ENCODE measurements at regions not wholly inside any gene's neighbourhood (a gene's known extent, or its start where the extent isn't known, plus 50 kb on each side); places are given as distances from the start of the nearest gene placed in this dataset.

DNA sequence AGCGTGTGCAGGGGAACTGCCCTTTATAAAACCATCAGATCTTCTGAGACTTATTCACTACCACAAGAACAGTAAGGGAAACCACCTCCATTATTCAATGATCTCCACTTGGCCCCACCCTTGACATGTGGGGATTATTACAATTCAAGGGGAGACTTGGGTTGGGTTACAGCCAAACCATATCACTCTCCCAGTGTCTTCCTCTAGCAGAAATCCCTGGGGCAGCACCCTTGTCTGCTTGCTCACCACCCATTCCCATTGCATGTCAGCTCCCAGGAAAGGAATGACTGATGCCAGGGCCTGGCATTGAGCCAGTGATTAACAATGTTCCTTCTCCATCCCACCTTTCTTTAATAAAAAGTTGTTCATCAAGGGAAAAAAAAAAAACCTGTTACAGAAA lies 199.0 kb downstream of the IRX1 start:
- Mint-ChIP-seq H3K27me3 (no peaks in the 10 kb centered on the region), H3K9me3 (ENCODE audit: insufficient read depth) (peaks cover 8% of the 10 kb centered on the region), H3K4me3 (no peak overlapping the region), H3K27ac (no peak overlapping the region), H3K4me1 (no peaks in the 10 kb centered on the region)
- Histone ChIP-seq H3K9me3 (ENCODE audit: control extremely low read depth in 1 of 3, control insufficient read depth in 2 of 3, insufficient read depth in 1 of 3, low read length in 2 of 3) (peaks cover 0 to 17% (median 0%) of the 10 kb centered on the region in 3 donors), H3K4me3 (ENCODE audit: control extremely low read depth in 1 of 5, extremely low read depth in 1 of 5, insufficient read depth in 1 of 5, low read depth in 2 of 5, low read length in 4 of 5) (no peak overlapping the region), H3K4me1 (ENCODE audit: control insufficient read depth in 2 of 2, insufficient read depth in 2 of 2, low read length in 2 of 2) (no peaks in the 10 kb centered on the region), H3K27me3 (replicated peaks in 1 of 4; ENCODE audit: control extremely low read depth in 1 of 4, control insufficient read depth in 3 of 4, insufficient read depth in 4 of 4, low read length in 3 of 4) (no peaks in the 10 kb centered on the region), H3K27ac (ENCODE audit: low read length in 2 of 2) (no peak overlapping the region), H4K20me1 (ENCODE audit: control insufficient read depth, insufficient read depth, low read length, poor library complexity, severe bottlenecking) (no peaks in the 10 kb centered on the region), H3K4me2 (replicated peaks; ENCODE audit: low read depth, low read length, poor library complexity, severe bottlenecking) (no peak overlapping the region), H3K9ac (ENCODE audit: low read length) (no peak overlapping the region), H2AFZ (ENCODE audit: insufficient read depth, low read depth, low read length, poor library complexity, severe bottlenecking) (no peak overlapping the region), H3K79me2 (ENCODE audit: control insufficient read depth, insufficient read depth, low read length) (no peaks in the 10 kb centered on the region), H3K36me3 (replicated peaks in 1 of 2; ENCODE audit: control extremely low read depth in 1 of 2, control insufficient read depth in 1 of 2, extremely low read depth in 1 of 2, insufficient read depth in 2 of 2, low read length in 1 of 2) (no peaks in the 10 kb centered on the region)
- POLR2A ChIA-PET, result no interaction called here
- intact Hi-C loops (cut with micrococcal nuclease), result no loop called here
- TF ChIP-seq EZH2 (IDR thresholded peaks at IDR 0.05; ENCODE audit: borderline replicate concordance, insufficient read depth, low read depth, low read length, poor library complexity, severe bottlenecking) (no peak), CTCF (IDR thresholded peaks at IDR 0.05) (no peak)
- no CpG with 5 or more reads among the region's 1 CpG for WGBS (ENCODE audit: insufficient coverage)
- DNase-seq, result no peak
- CTCF ChIA-PET, result no interaction called here
- no peak for ATAC-seq (ENCODE audit: low read depth)

DNA sequence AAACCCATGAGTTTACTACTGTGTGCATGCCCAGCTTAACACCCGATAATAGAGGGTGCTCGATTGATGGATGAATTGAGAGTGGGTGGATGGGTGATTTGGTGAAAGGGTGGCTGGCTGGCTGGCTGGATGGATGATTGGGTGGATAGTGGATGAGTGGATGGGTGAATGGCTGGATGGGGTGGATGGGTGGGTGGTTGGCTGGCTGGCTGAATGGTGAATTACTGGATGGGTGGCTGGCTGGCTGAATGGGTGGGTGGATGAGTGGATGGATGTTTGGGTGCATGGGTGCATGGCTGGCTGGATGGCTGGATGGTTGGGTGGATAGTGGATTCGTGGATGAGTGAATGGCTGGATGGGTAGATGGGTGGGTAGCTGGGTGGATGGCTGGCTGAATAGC lies 201.1 kb downstream of the IRX1 start:
- Histone ChIP-seq H3K4me3 (ENCODE audit: control extremely low read depth in 1 of 5, extremely low read depth in 1 of 5, insufficient read depth in 1 of 5, low read depth in 2 of 5, low read length in 4 of 5) (no peak overlapping the region), H3K4me2 (replicated peaks; ENCODE audit: low read depth, low read length, poor library complexity, severe bottlenecking) (no peak overlapping the region), H3K27ac (ENCODE audit: low read length in 2 of 2) (no peak overlapping the region), H3K36me3 (replicated peaks in 1 of 2; ENCODE audit: control extremely low read depth in 1 of 2, control insufficient read depth in 1 of 2, extremely low read depth in 1 of 2, insufficient read depth in 2 of 2, low read length in 1 of 2) (no peaks in the 10 kb centered on the region), H4K20me1 (ENCODE audit: control insufficient read depth, insufficient read depth, low read length, poor library complexity, severe bottlenecking) (no peaks in the 10 kb centered on the region), H3K9me3 (ENCODE audit: control extremely low read depth in 1 of 3, control insufficient read depth in 2 of 3, insufficient read depth in 1 of 3, low read length in 2 of 3) (peaks cover 0 to 13% (median 0%) of the 10 kb centered on the region in 3 donors), H3K79me2 (ENCODE audit: control insufficient read depth, insufficient read depth, low read length) (no peaks in the 10 kb centered on the region), H2AFZ (ENCODE audit: insufficient read depth, low read depth, low read length, poor library complexity, severe bottlenecking) (no peak overlapping the region), H3K9ac (ENCODE audit: low read length) (no peak overlapping the region), H3K4me1 (ENCODE audit: control insufficient read depth in 2 of 2, insufficient read depth in 2 of 2, low read length in 2 of 2) (no peaks in the 10 kb centered on the region), H3K27me3 (replicated peaks in 1 of 4; ENCODE audit: control extremely low read depth in 1 of 4, control insufficient read depth in 3 of 4, insufficient read depth in 4 of 4, low read length in 3 of 4) (no peaks in the 10 kb centered on the region)
- H3K4me1 Mint-ChIP-seq, result no peaks in the 10 kb centered on the region
- ATAC-seq (ENCODE audit: low read depth) (no peak), DNase-seq (no peak)
- no peak overlapping the region for H3K27ac Mint-ChIP-seq
- no peaks in the 10 kb centered on the region for H3K27me3 Mint-ChIP-seq
- peaks cover 14% of the 10 kb centered on the region for H3K9me3 Mint-ChIP-seq (ENCODE audit: insufficient read depth)
- ChIA-PET POLR2A (no interaction called here), CTCF (no interaction called here)
- 82% methylated on average over 3 of the region's 3 CpGs for WGBS (ENCODE audit: insufficient coverage)
- no peak overlapping the region for H3K4me3 Mint-ChIP-seq
- intact Hi-C loops (cut with micrococcal nuclease), result no loop called here
- TF ChIP-seq EZH2 (IDR thresholded peaks at IDR 0.05; ENCODE audit: borderline replicate concordance, insufficient read depth, low read depth, low read length, poor library complexity, severe bottlenecking) (no peak), CTCF (IDR thresholded peaks at IDR 0.05) (no peak)
